ENCODE measurements at regions not wholly inside any gene's neighbourhood (a gene's known extent, or its start where the extent isn't known, plus 50 kb on each side); places are given as distances from the start of the nearest gene placed in this dataset.
"Not testable (repeated sequence)": the region's sequence is repeated elsewhere in the genome, so short reads cannot be mapped to it uniquely, and the experiment has no call there.

GRCh38 chr7:80018941-80019808 is 115.5 kb upstream of the GNAI1 start:
- peak in 1 of 2 donors; percentile 12 for DNase-seq

GRCh38 chr7:80017101-80017698 is 117.4 kb upstream of the GNAI1 start:
- DNase-seq: no peak

GRCh38 chr7:80014511-80014910 is 120.1 kb upstream of the GNAI1 start:
- DNase-seq: no peak

- DNase-seq: no peak
Measured at GRCh38 chr7:80008039-80008438, 126.6 kb upstream of the GNAI1 start.

GRCh38 chr7:80002865-80003264 is 131.8 kb upstream of the GNAI1 start:
- no peak for DNase-seq

GRCh38 chr7:79998363-79998762 is 136.3 kb upstream of the GNAI1 start:
- DNase-seq: no peak

- no peak for DNase-seq
Measured at GRCh38 chr7:79997345-79997744, 137.3 kb upstream of the GNAI1 start.

GRCh38 chr7:79995741-79996140 is 138.9 kb upstream of the GNAI1 start:
- not testable (repeated sequence) for DNase-seq

- DNase-seq: no peak
Measured at GRCh38 chr7:79988653-79989052, 146.0 kb upstream of the GNAI1 start.

GRCh38 chr7:79984210-79984609 is 150.4 kb upstream of the GNAI1 start:
- DNase-seq: no peak

- DNase-seq: no peak
Measured at GRCh38 chr7:79982141-79982770, 152.4 kb upstream of the GNAI1 start.

GRCh38 chr7:79980376-79980775 is 154.3 kb upstream of the GNAI1 start:
- DNase-seq: no peak

- no peak for DNase-seq
Measured at GRCh38 chr7:79979437-79979836, 155.2 kb upstream of the GNAI1 start.

GRCh38 chr7:79977481-79977880 is 157.2 kb upstream of the GNAI1 start:
- DNase-seq: no peak

- DNase-seq: not testable (repeated sequence)
Measured at GRCh38 chr7:79976711-79977020, 158.0 kb upstream of the GNAI1 start.

GRCh38 chr7:79975986-79976710 is 158.5 kb upstream of the GNAI1 start:
- not testable (repeated sequence) for DNase-seq

- DNase-seq: no peak
Measured at GRCh38 chr7:79973455-79973854, 161.2 kb upstream of the GNAI1 start.

- DNase-seq: no peak
Measured at GRCh38 chr7:79971058-79971457, 163.6 kb upstream of the GNAI1 start.

- DNase-seq: no peak
Measured at GRCh38 chr7:79968894-79969293, 165.7 kb upstream of the GNAI1 start.

- DNase-seq: no peak
Measured at GRCh38 chr7:79968077-79968648, 166.5 kb upstream of the GNAI1 start.

- no peak for DNase-seq
Measured at GRCh38 chr7:79965946-79966345, 168.7 kb upstream of the GNAI1 start.

- no peak for DNase-seq
Measured at GRCh38 chr7:79964463-79964862, 170.2 kb upstream of the GNAI1 start.

GRCh38 chr7:79953130-79953529 is 181.5 kb upstream of the GNAI1 start:
- DNase-seq: no peak
